ENCODE measurements at regions not wholly inside any gene's neighbourhood (a gene's known extent, or its start where the extent isn't known, plus 50 kb on each side); places are given as distances from the start of the nearest gene placed in this dataset.

DNA sequence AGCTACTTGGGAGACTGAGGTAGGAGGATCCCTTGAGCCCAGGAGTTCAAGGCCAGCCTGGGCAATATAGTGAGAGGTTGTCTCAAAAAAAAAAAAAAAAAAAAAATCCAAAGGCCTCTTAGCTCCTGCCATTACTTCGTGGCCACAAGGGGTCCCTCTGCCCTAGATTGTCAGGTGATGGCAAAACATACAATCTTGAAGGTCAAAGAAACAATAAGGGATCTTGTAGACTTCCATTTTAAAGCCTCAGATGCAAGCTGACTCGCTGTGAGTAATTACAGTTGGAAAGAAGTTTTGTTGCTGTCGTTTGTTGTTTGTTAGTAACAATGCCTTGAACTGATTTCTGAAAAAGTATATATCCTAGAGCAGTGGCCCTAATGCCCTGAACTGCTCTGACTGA lies 55.9 kb upstream of the PLCL2 start:
- TF ChIP-seq, protein P1, sequence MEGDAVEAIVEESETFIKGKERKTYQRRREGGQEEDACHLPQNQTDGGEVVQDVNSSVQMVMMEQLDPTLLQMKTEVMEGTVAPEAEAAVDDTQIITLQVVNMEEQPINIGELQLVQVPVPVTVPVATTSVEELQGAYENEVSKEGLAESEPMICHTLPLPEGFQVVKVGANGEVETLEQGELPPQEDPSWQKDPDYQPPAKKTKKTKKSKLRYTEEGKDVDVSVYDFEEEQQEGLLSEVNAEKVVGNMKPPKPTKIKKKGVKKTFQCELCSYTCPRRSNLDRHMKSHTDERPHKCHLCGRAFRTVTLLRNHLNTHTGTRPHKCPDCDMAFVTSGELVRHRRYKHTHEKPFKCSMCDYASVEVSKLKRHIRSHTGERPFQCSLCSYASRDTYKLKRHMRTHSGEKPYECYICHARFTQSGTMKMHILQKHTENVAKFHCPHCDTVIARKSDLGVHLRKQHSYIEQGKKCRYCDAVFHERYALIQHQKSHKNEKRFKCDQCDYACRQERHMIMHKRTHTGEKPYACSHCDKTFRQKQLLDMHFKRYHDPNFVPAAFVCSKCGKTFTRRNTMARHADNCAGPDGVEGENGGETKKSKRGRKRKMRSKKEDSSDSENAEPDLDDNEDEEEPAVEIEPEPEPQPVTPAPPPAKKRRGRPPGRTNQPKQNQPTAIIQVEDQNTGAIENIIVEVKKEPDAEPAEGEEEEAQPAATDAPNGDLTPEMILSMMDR (IDR thresholded peaks at IDR 0.05; ENCODE audit: low read depth, low read length, missing input control), result peak; percentile 48
- TF ChIP-seq, protein P2, sequence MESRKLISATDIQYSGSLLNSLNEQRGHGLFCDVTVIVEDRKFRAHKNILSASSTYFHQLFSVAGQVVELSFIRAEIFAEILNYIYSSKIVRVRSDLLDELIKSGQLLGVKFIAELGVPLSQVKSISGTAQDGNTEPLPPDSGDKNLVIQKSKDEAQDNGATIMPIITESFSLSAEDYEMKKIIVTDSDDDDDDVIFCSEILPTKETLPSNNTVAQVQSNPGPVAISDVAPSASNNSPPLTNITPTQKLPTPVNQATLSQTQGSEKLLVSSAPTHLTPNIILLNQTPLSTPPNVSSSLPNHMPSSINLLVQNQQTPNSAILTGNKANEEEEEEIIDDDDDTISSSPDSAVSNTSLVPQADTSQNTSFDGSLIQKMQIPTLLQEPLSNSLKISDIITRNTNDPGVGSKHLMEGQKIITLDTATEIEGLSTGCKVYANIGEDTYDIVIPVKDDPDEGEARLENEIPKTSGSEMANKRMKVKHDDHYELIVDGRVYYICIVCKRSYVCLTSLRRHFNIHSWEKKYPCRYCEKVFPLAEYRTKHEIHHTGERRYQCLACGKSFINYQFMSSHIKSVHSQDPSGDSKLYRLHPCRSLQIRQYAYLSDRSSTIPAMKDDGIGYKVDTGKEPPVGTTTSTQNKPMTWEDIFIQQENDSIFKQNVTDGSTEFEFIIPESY (IDR thresholded peaks at IDR 0.05), result no peak
- TF ChIP-seq REST (IDR thresholded peaks at IDR 0.05) (no peak), TAF1 (conservative IDR thresholded peaks at IDR 0.05) (no peak), GABPA (IDR thresholded peaks at IDR 0.05 in 1 of 2, conservative IDR thresholded peaks at IDR 0.05 in 1 of 2) (no peak), NR2F2 (IDR thresholded peaks at IDR 0.05) (no peak), RAD21 (IDR thresholded peaks at IDR 0.05) (peak; percentile 77 to 81), RXRA (IDR thresholded peaks at IDR 0.05) (no peak), JUND (IDR thresholded peaks at IDR 0.05) (no peak), MAX (IDR thresholded peaks at IDR 0.05) (no peak), SP1 (IDR thresholded peaks at IDR 0.05) (no peak), YY1 (IDR thresholded peaks at IDR 0.05) (no peak)
- TF ChIP-seq, protein P3, sequence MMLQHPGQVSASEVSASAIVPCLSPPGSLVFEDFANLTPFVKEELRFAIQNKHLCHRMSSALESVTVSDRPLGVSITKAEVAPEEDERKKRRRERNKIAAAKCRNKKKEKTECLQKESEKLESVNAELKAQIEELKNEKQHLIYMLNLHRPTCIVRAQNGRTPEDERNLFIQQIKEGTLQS (IDR thresholded peaks at IDR 0.05), result no peak

Measured in liver (tissue), 3 donors.